Panc1 (cell line): ENCODE measurements at regions not wholly inside any gene's neighbourhood (a gene's known extent, or its start where the extent isn't known, plus 50 kb on each side); places are given as distances from the start of the nearest gene placed in this dataset.
"Not testable (repeated sequence)": the region's sequence is repeated elsewhere in the genome, so short reads cannot be mapped to it uniquely, and the experiment has no call there.

Experiments
- POLR2AphosphoS5 ChIP-seq: IDR thresholded peaks from 2 replicates; pipeline ENCODE4 v1.6.1; 2012; ENCODE audit warnings: mild to moderate bottlenecking, low read depth, low read length, moderate library complexity
- TF ChIP-seq, protein P1 (sequence below): fragments of 450-650 bp; IDR thresholded peaks from 2 replicates; pipeline ENCODE4 v1.5.1; 2017; ENCODE audit warnings: mild to moderate bottlenecking
- TF ChIP-seq, protein P2 (sequence below), 2 experiments: IDR thresholded peaks; 2 replicates each; pipeline ENCODE4 v1.6.1; 2011 to 2012; ENCODE audit warnings: low read depth in 2 of 2, control low read depth in 1 of 2, low read length in 1 of 2, mild to moderate bottlenecking in 1 of 2, moderate library complexity in 1 of 2; ENCODE audit not compliant: insufficient read depth in 1 of 2

DNA sequence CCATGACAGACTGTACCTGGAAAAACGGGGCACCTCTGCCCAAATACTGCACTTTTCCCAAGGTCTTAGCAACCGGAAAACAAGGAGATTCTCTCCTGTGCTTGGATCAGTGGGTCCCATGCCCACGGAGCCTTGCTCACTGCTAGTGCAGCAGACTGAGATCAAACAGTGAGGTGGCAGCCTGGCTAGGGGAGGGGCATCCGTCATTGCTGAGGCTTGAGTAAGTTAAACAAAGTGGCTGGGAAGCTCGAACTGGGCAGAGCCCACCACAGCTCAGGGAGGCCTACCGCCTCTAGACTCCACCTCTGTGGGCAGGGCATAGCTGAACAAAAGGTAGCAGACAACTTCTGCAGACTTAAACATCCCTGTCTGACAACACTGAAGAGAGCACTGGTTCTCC lies 148.8 kb downstream of the PCDH20 start:
- TF ChIP-seq, protein P1, sequence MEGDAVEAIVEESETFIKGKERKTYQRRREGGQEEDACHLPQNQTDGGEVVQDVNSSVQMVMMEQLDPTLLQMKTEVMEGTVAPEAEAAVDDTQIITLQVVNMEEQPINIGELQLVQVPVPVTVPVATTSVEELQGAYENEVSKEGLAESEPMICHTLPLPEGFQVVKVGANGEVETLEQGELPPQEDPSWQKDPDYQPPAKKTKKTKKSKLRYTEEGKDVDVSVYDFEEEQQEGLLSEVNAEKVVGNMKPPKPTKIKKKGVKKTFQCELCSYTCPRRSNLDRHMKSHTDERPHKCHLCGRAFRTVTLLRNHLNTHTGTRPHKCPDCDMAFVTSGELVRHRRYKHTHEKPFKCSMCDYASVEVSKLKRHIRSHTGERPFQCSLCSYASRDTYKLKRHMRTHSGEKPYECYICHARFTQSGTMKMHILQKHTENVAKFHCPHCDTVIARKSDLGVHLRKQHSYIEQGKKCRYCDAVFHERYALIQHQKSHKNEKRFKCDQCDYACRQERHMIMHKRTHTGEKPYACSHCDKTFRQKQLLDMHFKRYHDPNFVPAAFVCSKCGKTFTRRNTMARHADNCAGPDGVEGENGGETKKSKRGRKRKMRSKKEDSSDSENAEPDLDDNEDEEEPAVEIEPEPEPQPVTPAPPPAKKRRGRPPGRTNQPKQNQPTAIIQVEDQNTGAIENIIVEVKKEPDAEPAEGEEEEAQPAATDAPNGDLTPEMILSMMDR = not testable (repeated sequence)
- TF ChIP-seq POLR2AphosphoS5 = not testable (repeated sequence)
- TF ChIP-seq, protein P2, sequence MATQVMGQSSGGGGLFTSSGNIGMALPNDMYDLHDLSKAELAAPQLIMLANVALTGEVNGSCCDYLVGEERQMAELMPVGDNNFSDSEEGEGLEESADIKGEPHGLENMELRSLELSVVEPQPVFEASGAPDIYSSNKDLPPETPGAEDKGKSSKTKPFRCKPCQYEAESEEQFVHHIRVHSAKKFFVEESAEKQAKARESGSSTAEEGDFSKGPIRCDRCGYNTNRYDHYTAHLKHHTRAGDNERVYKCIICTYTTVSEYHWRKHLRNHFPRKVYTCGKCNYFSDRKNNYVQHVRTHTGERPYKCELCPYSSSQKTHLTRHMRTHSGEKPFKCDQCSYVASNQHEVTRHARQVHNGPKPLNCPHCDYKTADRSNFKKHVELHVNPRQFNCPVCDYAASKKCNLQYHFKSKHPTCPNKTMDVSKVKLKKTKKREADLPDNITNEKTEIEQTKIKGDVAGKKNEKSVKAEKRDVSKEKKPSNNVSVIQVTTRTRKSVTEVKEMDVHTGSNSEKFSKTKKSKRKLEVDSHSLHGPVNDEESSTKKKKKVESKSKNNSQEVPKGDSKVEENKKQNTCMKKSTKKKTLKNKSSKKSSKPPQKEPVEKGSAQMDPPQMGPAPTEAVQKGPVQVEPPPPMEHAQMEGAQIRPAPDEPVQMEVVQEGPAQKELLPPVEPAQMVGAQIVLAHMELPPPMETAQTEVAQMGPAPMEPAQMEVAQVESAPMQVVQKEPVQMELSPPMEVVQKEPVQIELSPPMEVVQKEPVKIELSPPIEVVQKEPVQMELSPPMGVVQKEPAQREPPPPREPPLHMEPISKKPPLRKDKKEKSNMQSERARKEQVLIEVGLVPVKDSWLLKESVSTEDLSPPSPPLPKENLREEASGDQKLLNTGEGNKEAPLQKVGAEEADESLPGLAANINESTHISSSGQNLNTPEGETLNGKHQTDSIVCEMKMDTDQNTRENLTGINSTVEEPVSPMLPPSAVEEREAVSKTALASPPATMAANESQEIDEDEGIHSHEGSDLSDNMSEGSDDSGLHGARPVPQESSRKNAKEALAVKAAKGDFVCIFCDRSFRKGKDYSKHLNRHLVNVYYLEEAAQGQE (IDR thresholded peaks at IDR 0.05; ENCODE audit: insufficient read depth in 1 of 2, low read depth in 2 of 2, low read length in 1 of 2) = not testable (repeated sequence)
